ENCODE measurements at regions not wholly inside any gene's neighbourhood (a gene's known extent, or its start where the extent isn't known, plus 50 kb on each side); places are given as distances from the start of the nearest gene placed in this dataset.

GRCh38 chr2:120597595-120598193 is 138.0 kb upstream of the GLI2 start:
- TF ChIP-seq, protein P1, sequence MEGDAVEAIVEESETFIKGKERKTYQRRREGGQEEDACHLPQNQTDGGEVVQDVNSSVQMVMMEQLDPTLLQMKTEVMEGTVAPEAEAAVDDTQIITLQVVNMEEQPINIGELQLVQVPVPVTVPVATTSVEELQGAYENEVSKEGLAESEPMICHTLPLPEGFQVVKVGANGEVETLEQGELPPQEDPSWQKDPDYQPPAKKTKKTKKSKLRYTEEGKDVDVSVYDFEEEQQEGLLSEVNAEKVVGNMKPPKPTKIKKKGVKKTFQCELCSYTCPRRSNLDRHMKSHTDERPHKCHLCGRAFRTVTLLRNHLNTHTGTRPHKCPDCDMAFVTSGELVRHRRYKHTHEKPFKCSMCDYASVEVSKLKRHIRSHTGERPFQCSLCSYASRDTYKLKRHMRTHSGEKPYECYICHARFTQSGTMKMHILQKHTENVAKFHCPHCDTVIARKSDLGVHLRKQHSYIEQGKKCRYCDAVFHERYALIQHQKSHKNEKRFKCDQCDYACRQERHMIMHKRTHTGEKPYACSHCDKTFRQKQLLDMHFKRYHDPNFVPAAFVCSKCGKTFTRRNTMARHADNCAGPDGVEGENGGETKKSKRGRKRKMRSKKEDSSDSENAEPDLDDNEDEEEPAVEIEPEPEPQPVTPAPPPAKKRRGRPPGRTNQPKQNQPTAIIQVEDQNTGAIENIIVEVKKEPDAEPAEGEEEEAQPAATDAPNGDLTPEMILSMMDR (IDR thresholded peaks at IDR 0.05; ENCODE audit: poor library complexity), result no peak
- TF ChIP-seq EZH2 (IDR thresholded peaks at IDR 0.05; ENCODE audit: borderline replicate concordance), result no peak

Data from hepatocyte (in vitro differentiated cells).